ENCODE measurements at regions not wholly inside any gene's neighbourhood (a gene's known extent, or its start where the extent isn't known, plus 50 kb on each side); places are given as distances from the start of the nearest gene placed in this dataset.

DNA sequence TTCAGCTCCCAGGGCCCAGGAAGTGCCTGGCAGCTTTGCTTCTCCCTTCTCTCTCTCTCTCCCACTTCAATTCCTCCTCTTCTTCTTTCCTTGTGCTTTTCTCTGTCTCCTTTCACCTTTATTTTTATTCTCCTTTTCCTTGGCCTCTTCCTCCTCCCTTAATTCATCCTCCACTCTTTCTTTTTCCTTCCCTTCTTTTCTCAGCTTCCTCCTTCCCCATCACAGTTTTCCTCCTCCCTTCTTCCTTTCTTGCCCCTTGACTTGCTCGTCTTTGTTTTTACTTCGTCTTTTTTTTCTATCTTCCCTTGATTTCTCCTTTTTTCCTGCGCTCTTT is 99.4 kb upstream of the LHX1 start:
- TF ChIP-seq, protein P1, sequence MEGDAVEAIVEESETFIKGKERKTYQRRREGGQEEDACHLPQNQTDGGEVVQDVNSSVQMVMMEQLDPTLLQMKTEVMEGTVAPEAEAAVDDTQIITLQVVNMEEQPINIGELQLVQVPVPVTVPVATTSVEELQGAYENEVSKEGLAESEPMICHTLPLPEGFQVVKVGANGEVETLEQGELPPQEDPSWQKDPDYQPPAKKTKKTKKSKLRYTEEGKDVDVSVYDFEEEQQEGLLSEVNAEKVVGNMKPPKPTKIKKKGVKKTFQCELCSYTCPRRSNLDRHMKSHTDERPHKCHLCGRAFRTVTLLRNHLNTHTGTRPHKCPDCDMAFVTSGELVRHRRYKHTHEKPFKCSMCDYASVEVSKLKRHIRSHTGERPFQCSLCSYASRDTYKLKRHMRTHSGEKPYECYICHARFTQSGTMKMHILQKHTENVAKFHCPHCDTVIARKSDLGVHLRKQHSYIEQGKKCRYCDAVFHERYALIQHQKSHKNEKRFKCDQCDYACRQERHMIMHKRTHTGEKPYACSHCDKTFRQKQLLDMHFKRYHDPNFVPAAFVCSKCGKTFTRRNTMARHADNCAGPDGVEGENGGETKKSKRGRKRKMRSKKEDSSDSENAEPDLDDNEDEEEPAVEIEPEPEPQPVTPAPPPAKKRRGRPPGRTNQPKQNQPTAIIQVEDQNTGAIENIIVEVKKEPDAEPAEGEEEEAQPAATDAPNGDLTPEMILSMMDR (IDR thresholded peaks at IDR 0.05), result no peak
- TF ChIP-seq EZH2 (IDR thresholded peaks at IDR 0.05), result no peak
- TF ChIP-seq EZH2phosphoT487 (IDR thresholded peaks at IDR 0.05), result no peak

All from neural progenitor cell (in vitro differentiated cells).